Neural progenitor cell (in vitro differentiated cells): ENCODE measurements at regions not wholly inside any gene's neighbourhood (a gene's known extent, or its start where the extent isn't known, plus 50 kb on each side); places are given as distances from the start of the nearest gene placed in this dataset.
"Not testable (repeated sequence)": the region's sequence is repeated elsewhere in the genome, so short reads cannot be mapped to it uniquely, and the experiment has no call there.

ENCODE experiments used
- DNase-seq: peaks from one replicate; pipeline ENCODE4 v3.0.0-alpha.2; 2016; ENCODE audit warnings: low spot score
- H2AFZ ChIP-seq: fragments of 200-600 bp; sonication (generic); replicated peaks from 2 replicates; pipeline ENCODE4 v1.6.1; 2016; ENCODE audit warnings: antibody characterized with exemption
- H3F3A ChIP-seq: fragments of 200-600 bp; sonication (generic); 2 replicates; pipeline ENCODE4 v1.6.1; 2016; ENCODE audit warnings: antibody characterized with exemption, low read depth
- H3K27ac ChIP-seq: fragments of 200-600 bp; sonication (generic); 2 replicates; pipeline ENCODE4 v1.5.1; 2016; ENCODE audit warnings: mild to moderate bottlenecking
- H3K27me3 ChIP-seq: fragments of 200-600 bp; sonication (generic); 2 replicates; pipeline ENCODE4 v1.6.1; 2016; ENCODE audit warnings: mild to moderate bottlenecking, moderate library complexity
- H3K36me3 ChIP-seq: fragments of 200-600 bp; sonication (generic); 2 replicates; pipeline ENCODE4 v1.5.1; 2016
- H3K4me1 ChIP-seq: fragments of 200-600 bp; sonication (generic); 2 replicates; pipeline ENCODE4 v1.6.1; 2016; ENCODE audit warnings: mixed run types
- H3K4me2 ChIP-seq: fragments of 200-600 bp; sonication (generic); 2 replicates; pipeline ENCODE4 v1.6.1; 2016
- H3K4me3 ChIP-seq: fragments of 200-600 bp; sonication (generic); 2 replicates; pipeline ENCODE4 v1.5.1; 2016
- H3K79me2 ChIP-seq: fragments of 200-600 bp; sonication (generic); 2 replicates; pipeline ENCODE4 v1.6.1; 2016; ENCODE audit warnings: low read depth
- H3K9ac ChIP-seq: fragments of 200-600 bp; sonication (generic); 2 replicates; pipeline ENCODE4 v1.6.1; 2016
- H3K9me3 ChIP-seq: fragments of 200-600 bp; sonication (generic); 2 replicates; pipeline ENCODE4 v1.5.1; 2016; ENCODE audit warnings: low read depth
- H4K20me1 ChIP-seq: fragments of 200-600 bp; sonication (generic); 2 replicates; pipeline ENCODE4 v1.6.1; 2016; ENCODE audit warnings: low read depth
- H3K27ac Mint-ChIP-seq: 3 replicates; pipeline ENCODE4 v1.8.0; 2021; ENCODE audit warnings: mixed read lengths
- H3K27me3 Mint-ChIP-seq: 2 replicates; pipeline ENCODE4 v1.8.0; 2022; ENCODE audit warnings: low read depth, mild to moderate bottlenecking, inconsistent platforms, moderate library complexity, mixed read lengths; ENCODE audit not compliant: insufficient read depth
- H3K36me3 Mint-ChIP-seq: 3 replicates; pipeline ENCODE4 v1.8.0; 2021; ENCODE audit warnings: mixed read lengths
- H3K4me1 Mint-ChIP-seq: 3 replicates; pipeline ENCODE4 v1.8.0; 2021; ENCODE audit warnings: mixed read lengths
- H3K4me3 Mint-ChIP-seq: 3 replicates; pipeline ENCODE4 v1.8.0; 2021; ENCODE audit warnings: mild to moderate bottlenecking, moderate library complexity, mixed read lengths
- H3K9me3 Mint-ChIP-seq: 3 replicates; pipeline ENCODE4 v1.8.0; 2020; ENCODE audit warnings: mixed read lengths
- CTCF ChIP-seq: fragments of 200-600 bp; sonication (generic); IDR thresholded peaks from 2 replicates; pipeline ENCODE4 v1.5.1; 2017; ENCODE audit warnings: antibody characterized with exemption, mild to moderate bottlenecking
- EZH2 ChIP-seq: fragments of 200-600 bp; sonication (generic); IDR thresholded peaks from 2 replicates; pipeline ENCODE4 v1.6.1; 2017; ENCODE audit warnings: antibody characterized with exemption, mild to moderate bottlenecking, moderate library complexity
- EZH2phosphoT487 ChIP-seq: fragments of 200-600 bp; sonication (generic); IDR thresholded peaks from 2 replicates; pipeline ENCODE4 v1.6.1; 2017; ENCODE audit warnings: antibody characterized with exemption

GRCh38 chr14:52179141-52179790 is 88.2 kb upstream of the PTGDR start:
- no peaks in the 10 kb centered on the region for H3K36me3 ChIP-seq
- no peak overlapping the region for H2AFZ ChIP-seq
- peaks cover 20% of the 10 kb centered on the region for H3K9me3 Mint-ChIP-seq
- H3K27ac ChIP-seq: no peak overlapping the region
- H3K4me3 ChIP-seq: no peak overlapping the region
- peaks cover 2% of the 10 kb centered on the region for H3K27me3 Mint-ChIP-seq
- H3F3A ChIP-seq: no peaks in the 10 kb centered on the region
- no peaks in the 10 kb centered on the region for H3K9me3 ChIP-seq
- H3K79me2 ChIP-seq: no peaks in the 10 kb centered on the region
- no peak overlapping the region for H3K4me2 ChIP-seq
- TF ChIP-seq CTCF (no peak), EZH2 (no peak), EZH2phosphoT487 (no peak)
- H3K4me3 Mint-ChIP-seq: no peak overlapping the region
- DNase-seq: no peak
- no peaks in the 10 kb centered on the region for H3K4me1 Mint-ChIP-seq
- no peak overlapping the region for H3K27ac Mint-ChIP-seq
- no peaks in the 10 kb centered on the region for H3K4me1 ChIP-seq
- H3K36me3 Mint-ChIP-seq: peaks cover 2% of the 10 kb centered on the region
- no peaks in the 10 kb centered on the region for H3K27me3 ChIP-seq
- no peak overlapping the region for H3K9ac ChIP-seq
- no peaks in the 10 kb centered on the region for H4K20me1 ChIP-seq

GRCh38 chr14:52175982-52176502 is 91.5 kb upstream of the PTGDR start:
- no peaks in the 10 kb centered on the region for H3K36me3 ChIP-seq
- Mint-ChIP-seq H3K4me3 (no peak overlapping the region), H3K27me3 (peaks cover 2% of the 10 kb centered on the region), H3K36me3 (no peaks in the 10 kb centered on the region), H3K4me1 (no peaks in the 10 kb centered on the region), H3K9me3 (peaks cover 21% of the 10 kb centered on the region), H3K27ac (no peak overlapping the region)
- no peaks in the 10 kb centered on the region for H3K4me1 ChIP-seq
- TF ChIP-seq CTCF (no peak), EZH2 (no peak), EZH2phosphoT487 (no peak)
- H3F3A ChIP-seq: no peaks in the 10 kb centered on the region
- no peak overlapping the region for H2AFZ ChIP-seq
- H3K79me2 ChIP-seq: no peaks in the 10 kb centered on the region
- H3K27me3 ChIP-seq: no peaks in the 10 kb centered on the region
- peaks cover 7% of the 10 kb centered on the region for H3K9me3 ChIP-seq
- no peak overlapping the region for H3K27ac ChIP-seq
- DNase-seq: no peak
- H3K9ac ChIP-seq: no peak overlapping the region
- no peak overlapping the region for H3K4me2 ChIP-seq
- no peaks in the 10 kb centered on the region for H4K20me1 ChIP-seq
- H3K4me3 ChIP-seq: no peak overlapping the region

- H3K79me2 ChIP-seq, H3K4me3 ChIP-seq, H3K27ac ChIP-seq, H4K20me1 ChIP-seq, H3K36me3 Mint-ChIP-seq, H3K27ac Mint-ChIP-seq, H3K27me3 Mint-ChIP-seq, H3K4me2 ChIP-seq, DNase-seq, H3K4me3 Mint-ChIP-seq, H3K4me1 ChIP-seq, H3K4me1 Mint-ChIP-seq, H3K36me3 ChIP-seq, H3F3A ChIP-seq, H3K9ac ChIP-seq, H2AFZ ChIP-seq, H3K27me3 ChIP-seq, H3K9me3 ChIP-seq: not testable (repeated sequence)
- peaks cover 19% of the 10 kb centered on the region for H3K9me3 Mint-ChIP-seq
These were observed 95.6 kb upstream of the PTGDR start for GRCh38 chr14:52171932-52172331.

- TF ChIP-seq EZH2 (no peak), EZH2phosphoT487 (no peak), CTCF (no peak)
- Mint-ChIP-seq H3K9me3 (peaks cover 17% of the 10 kb centered on the region), H3K27me3 (no peaks in the 10 kb centered on the region), H3K36me3 (no peaks in the 10 kb centered on the region), H3K4me1 (no peaks in the 10 kb centered on the region), H3K4me3 (no peak overlapping the region), H3K27ac (no peak overlapping the region)
- Histone ChIP-seq H3K4me3 (no peak overlapping the region), H3K79me2 (no peaks in the 10 kb centered on the region), H3K4me1 (no peaks in the 10 kb centered on the region), H3K36me3 (no peaks in the 10 kb centered on the region), H2AFZ (no peak overlapping the region), H3K4me2 (no peak overlapping the region), H3K27ac (no peak overlapping the region), H3K9ac (no peak overlapping the region), H4K20me1 (no peaks in the 10 kb centered on the region), H3F3A (no peaks in the 10 kb centered on the region), H3K27me3 (no peaks in the 10 kb centered on the region), H3K9me3 (no peaks in the 10 kb centered on the region)
- no peak for DNase-seq
These were observed 98.0 kb upstream of the NID2 start for GRCh38 chr14:52166822-52167221.
